Smooth muscle cell (in vitro differentiated cells): ENCODE measurements at regions not wholly inside any gene's neighbourhood (a gene's known extent, or its start where the extent isn't known, plus 50 kb on each side); places are given as distances from the start of the nearest gene placed in this dataset.
"Not testable (repeated sequence)": the region's sequence is repeated elsewhere in the genome, so short reads cannot be mapped to it uniquely, and the experiment has no call there.

Experiments
- DNase-seq: peaks from one replicate; lab custom pipeline; 2025; ENCODE audit not compliant: unreplicated experiment; lab: John Stamatoyannopoulos, UW
- H2AFZ ChIP-seq: fragments of 200-600 bp; sonication (generic); 2 replicates; pipeline ENCODE4 v1.6.0; 2016; ENCODE audit warnings: antibody characterized with exemption, low read depth, mild to moderate bottlenecking
- H3F3A ChIP-seq: fragments of 200-600 bp; sonication (generic); 2 replicates; pipeline ENCODE4 v1.6.0; 2017; ENCODE audit warnings: antibody characterized with exemption, low read depth
- H3K27ac ChIP-seq: fragments of 200-600 bp; sonication (generic); 2 replicates; pipeline ENCODE4 v1.5.1; 2016; ENCODE audit warnings: low read depth, mild to moderate bottlenecking
- H3K27me3 ChIP-seq: fragments of 200-600 bp; sonication (generic); 2 replicates; pipeline ENCODE4 v1.6.1; 2016; ENCODE audit warnings: low read depth, mild to moderate bottlenecking
- H3K36me3 ChIP-seq: fragments of 200-600 bp; sonication (generic); 2 replicates; pipeline ENCODE4 v1.5.1; 2016; ENCODE audit warnings: low read depth
- H3K4me1 ChIP-seq: fragments of 200-600 bp; sonication (generic); 2 replicates; pipeline ENCODE4 v1.5.1; 2016; ENCODE audit warnings: low read depth
- H3K4me2 ChIP-seq: fragments of 200-600 bp; sonication (generic); 2 replicates; pipeline ENCODE4 v1.6.0; 2016; ENCODE audit warnings: mild to moderate bottlenecking
- H3K4me3 ChIP-seq: fragments of 200-600 bp; sonication (generic); 2 replicates; pipeline ENCODE4 v1.5.1; 2016; ENCODE audit warnings: mild to moderate bottlenecking
- H3K79me2 ChIP-seq: fragments of 200-600 bp; sonication (generic); 2 replicates; pipeline ENCODE4 v1.6.0; 2016; ENCODE audit warnings: low read depth, mild to moderate bottlenecking
- H3K9ac ChIP-seq: fragments of 200-600 bp; sonication (generic); 2 replicates; pipeline ENCODE4 v1.6.0; 2016; ENCODE audit warnings: low read depth
- H3K9me3 ChIP-seq: fragments of 200-600 bp; sonication (generic); replicated peaks from 2 replicates; pipeline ENCODE4 v1.5.1; 2016; ENCODE audit warnings: low read depth
- H4K20me1 ChIP-seq: fragments of 200-600 bp; sonication (generic); 2 replicates; pipeline ENCODE4 v1.6.0; 2016; ENCODE audit warnings: low read depth
- WGBS: methylation state at CpG from one replicate; pipeline ENCODE4 v1.1.7; 2016; ENCODE audit warnings: low lambda C conversion rate; 5-methylcytosine and 5-hydroxymethylcytosine counted together
- TF ChIP-seq, protein P1 (sequence below): fragments of 200-600 bp; sonication (generic); IDR thresholded peaks from 2 replicates; pipeline ENCODE4 v1.5.1; 2017; ENCODE audit warnings: borderline replicate concordance, mild to moderate bottlenecking, antibody characterized with exemption; ENCODE audit not compliant: insufficient read depth, poor library complexity, severe bottlenecking

DNA sequence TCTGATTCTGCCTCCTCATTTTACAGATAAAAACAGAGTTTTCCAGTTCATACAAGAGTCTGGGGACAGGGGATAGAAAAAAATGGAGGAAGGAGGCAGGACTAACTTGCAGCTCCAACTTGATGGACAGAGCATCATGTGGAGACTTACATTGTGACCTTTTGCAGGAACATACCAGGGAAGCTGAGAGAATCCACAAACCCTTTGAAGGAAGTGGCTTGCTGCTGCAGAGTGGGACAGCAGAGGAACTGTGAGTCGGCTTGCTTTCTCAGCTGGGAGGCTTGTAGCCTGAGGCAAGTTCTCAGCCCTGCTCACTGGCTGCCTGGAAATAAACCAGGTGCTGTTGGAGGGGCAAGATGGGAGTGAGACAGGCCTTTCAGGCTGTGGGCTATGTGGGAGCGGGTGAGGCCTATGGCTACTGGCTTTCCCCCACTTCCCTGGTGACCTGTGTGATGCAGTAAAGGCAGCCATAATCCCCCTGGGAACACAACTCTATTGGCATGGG is 614.4 kb downstream of the KCTD12 start:
- no peaks in the 10 kb centered on the region for H3K79me2 ChIP-seq
- H4K20me1 ChIP-seq: no peaks in the 10 kb centered on the region
- H3K36me3 ChIP-seq: no peaks in the 10 kb centered on the region
- H3K27ac ChIP-seq: no peak overlapping the region
- H3F3A ChIP-seq: no peaks in the 10 kb centered on the region
- H3K27me3 ChIP-seq: no peaks in the 10 kb centered on the region
- H3K4me3 ChIP-seq: no peak overlapping the region
- H3K9ac ChIP-seq: no peak overlapping the region
- no peak overlapping the region for H2AFZ ChIP-seq
- no peak overlapping the region for H3K4me2 ChIP-seq
- no peaks in the 10 kb centered on the region for H3K4me1 ChIP-seq
- H3K9me3 ChIP-seq: no peaks in the 10 kb centered on the region
- DNase-seq: no peak
- TF ChIP-seq, protein P1, sequence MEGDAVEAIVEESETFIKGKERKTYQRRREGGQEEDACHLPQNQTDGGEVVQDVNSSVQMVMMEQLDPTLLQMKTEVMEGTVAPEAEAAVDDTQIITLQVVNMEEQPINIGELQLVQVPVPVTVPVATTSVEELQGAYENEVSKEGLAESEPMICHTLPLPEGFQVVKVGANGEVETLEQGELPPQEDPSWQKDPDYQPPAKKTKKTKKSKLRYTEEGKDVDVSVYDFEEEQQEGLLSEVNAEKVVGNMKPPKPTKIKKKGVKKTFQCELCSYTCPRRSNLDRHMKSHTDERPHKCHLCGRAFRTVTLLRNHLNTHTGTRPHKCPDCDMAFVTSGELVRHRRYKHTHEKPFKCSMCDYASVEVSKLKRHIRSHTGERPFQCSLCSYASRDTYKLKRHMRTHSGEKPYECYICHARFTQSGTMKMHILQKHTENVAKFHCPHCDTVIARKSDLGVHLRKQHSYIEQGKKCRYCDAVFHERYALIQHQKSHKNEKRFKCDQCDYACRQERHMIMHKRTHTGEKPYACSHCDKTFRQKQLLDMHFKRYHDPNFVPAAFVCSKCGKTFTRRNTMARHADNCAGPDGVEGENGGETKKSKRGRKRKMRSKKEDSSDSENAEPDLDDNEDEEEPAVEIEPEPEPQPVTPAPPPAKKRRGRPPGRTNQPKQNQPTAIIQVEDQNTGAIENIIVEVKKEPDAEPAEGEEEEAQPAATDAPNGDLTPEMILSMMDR: no peak
- 64% methylated on average over 2 of the region's 2 CpGs for WGBS

DNA sequence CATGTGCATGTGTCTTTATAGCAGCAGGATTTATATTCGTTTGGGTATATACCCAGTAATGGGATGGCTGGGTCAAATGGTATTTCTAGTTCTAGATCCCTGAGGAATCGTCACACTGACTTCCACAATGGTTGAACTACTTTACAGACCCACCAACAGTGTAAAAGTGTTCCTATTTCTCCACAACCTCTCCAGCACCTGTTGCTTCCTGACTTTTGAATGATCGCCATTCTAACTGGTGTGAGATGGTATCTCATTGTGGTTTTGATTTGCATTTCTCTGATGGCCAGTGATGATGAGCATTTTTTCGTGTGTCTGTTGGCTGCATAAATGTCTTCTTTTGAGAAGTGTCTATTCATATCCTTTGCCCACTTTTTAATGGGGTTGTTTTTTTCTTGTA is 617.9 kb downstream of the KCTD12 start:
- H3K27ac ChIP-seq, H3K4me1 ChIP-seq, H3K9ac ChIP-seq, H3K9me3 ChIP-seq, H3K36me3 ChIP-seq, H2AFZ ChIP-seq, H3K4me3 ChIP-seq, H3K4me2 ChIP-seq, DNase-seq, H3K79me2 ChIP-seq, H3K27me3 ChIP-seq, H3F3A ChIP-seq, H4K20me1 ChIP-seq: not testable (repeated sequence)
- 79% methylated on average over 4 of the region's 4 CpGs for WGBS

DNA sequence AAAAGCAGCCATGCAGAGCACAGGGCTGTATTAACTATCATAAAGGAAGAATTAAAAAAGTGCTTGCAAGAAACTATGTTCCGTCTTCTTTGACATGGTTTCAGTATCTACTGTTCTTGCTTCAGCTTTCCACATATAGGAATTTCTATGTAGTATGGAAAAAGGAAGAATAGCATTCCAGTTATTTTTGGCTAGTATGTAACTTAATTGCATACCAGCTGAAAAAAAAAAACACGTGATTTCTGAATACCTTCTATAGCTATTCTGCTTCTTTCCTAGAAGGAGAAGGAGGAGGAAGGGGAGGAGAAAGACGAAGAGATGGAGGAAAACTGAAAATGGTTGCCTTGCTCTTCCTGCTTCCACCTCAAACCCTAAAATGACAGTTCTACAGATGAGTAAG is 619.0 kb downstream of the KCTD12 start:
- TF ChIP-seq, protein P1: no peak
- H3K4me3 ChIP-seq: no peak overlapping the region
- no peak overlapping the region for H3K4me2 ChIP-seq
- no peaks in the 10 kb centered on the region for H3K4me1 ChIP-seq
- H3K36me3 ChIP-seq: no peaks in the 10 kb centered on the region
- no peaks in the 10 kb centered on the region for H3K9me3 ChIP-seq
- H3K27me3 ChIP-seq: no peaks in the 10 kb centered on the region
- H2AFZ ChIP-seq: no peak overlapping the region
- 74% methylated on average over 3 of the region's 3 CpGs for WGBS
- no peaks in the 10 kb centered on the region for H3F3A ChIP-seq
- DNase-seq: no peak
- H3K27ac ChIP-seq: no peak overlapping the region
- no peaks in the 10 kb centered on the region for H3K79me2 ChIP-seq
- H4K20me1 ChIP-seq: no peaks in the 10 kb centered on the region
- H3K9ac ChIP-seq: no peak overlapping the region

DNA sequence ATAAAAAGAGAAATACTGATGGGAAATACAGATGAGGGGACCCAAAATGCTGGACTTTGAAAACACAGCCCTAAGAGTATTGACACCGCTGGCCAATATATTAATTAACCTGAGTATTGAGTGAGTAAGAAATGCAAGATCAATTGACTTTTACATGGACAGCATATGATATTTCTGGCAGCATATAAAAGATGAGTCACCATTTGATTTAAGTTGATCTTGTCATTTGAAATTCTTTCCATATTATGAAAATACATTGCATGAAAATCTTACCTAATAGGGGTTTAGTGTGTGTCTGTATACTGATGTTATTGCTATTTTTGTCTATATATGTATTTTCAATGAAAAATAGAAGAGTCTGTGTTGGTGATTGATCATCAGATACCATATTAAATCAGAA is 619.6 kb downstream of the KCTD12 start:
- Histone ChIP-seq H3K27me3 (no peaks in the 10 kb centered on the region), H3K79me2 (no peaks in the 10 kb centered on the region), H4K20me1 (no peaks in the 10 kb centered on the region), H3K27ac (no peak overlapping the region), H3K9me3 (no peaks in the 10 kb centered on the region), H3K4me1 (no peaks in the 10 kb centered on the region), H3K9ac (no peak overlapping the region), H3K4me3 (no peak overlapping the region), H3K4me2 (no peak overlapping the region), H2AFZ (no peak overlapping the region), H3K36me3 (no peaks in the 10 kb centered on the region), H3F3A (no peaks in the 10 kb centered on the region)
- WGBS: 97% methylated on average over 1 of the region's 1 CpG
- no peak for DNase-seq
- TF ChIP-seq, protein P1: no peak
